T-cell (primary cell): ENCODE measurements at regions not wholly inside any gene's neighbourhood (a gene's known extent, or its start where the extent isn't known, plus 50 kb on each side); places are given as distances from the start of the nearest gene placed in this dataset.

Experiments used
- ATAC-seq, 4 experiments: fragments of 200-7000 bp in 3 of 4; fragments of 150-1000 bp in 1 of 4; cut with Tn5 transposase; replicated peaks in 1 of 4; 1 replicate in 3 of 4; 2 replicates in 1 of 4; pipeline ENCODE4 v1.10.0; 2021; ENCODE audit warnings: moderate library complexity in 3 of 4, mild to moderate bottlenecking in 2 of 4, moderate number of reproducible peaks in 1 of 4
- CTCF ChIA-PET, 2 donors: fragments of 300-600 bp; sonication (Branson Sonifier 250); formaldehyde crosslinking; loops; one replicate each; lab custom pipeline; 2022; ENCODE audit warnings: antibody characterized with exemption in 2 of 2; lab: Charles Lee
- POLR2A ChIA-PET, 2 donors: fragments of 300-600 bp; sonication (Branson Sonifier 250); formaldehyde crosslinking; loops; one replicate each; lab custom pipeline; 2022; ENCODE audit warnings: antibody characterized with exemption in 2 of 2; lab: Charles Lee
- DNase-seq, 35 experiments: peaks; one replicate each; pipeline versions ENCODE4 v3.0.0 to v3.0.0-alpha.2; 2013 to 2023
- H3K27ac ChIP-seq: one replicate; pipeline ENCODE4 v1.5.1; 2013; ENCODE audit warnings: low read length
- H3K27me3 ChIP-seq, 2 experiments: replicated peaks in 1 of 2; 1 replicate in 1 of 2; 2 replicates in 1 of 2; pipeline versions ENCODE4 v1.6.1 to v1.7.0; 2013; ENCODE audit warnings: low read length in 1 of 2, mixed read lengths in 1 of 2; ENCODE audit not compliant: control insufficient read depth in 2 of 2, insufficient read depth in 2 of 2; ENCODE audit errors: extremely low read depth in 1 of 2
- H3K36me3 ChIP-seq, 2 donors: 1 replicate in 1 of 2; 2 replicates in 1 of 2; pipeline versions ENCODE4 v1.6.1 to v1.7.0; 2013; ENCODE audit warnings: low read length in 1 of 2; ENCODE audit not compliant: control insufficient read depth in 2 of 2, insufficient read depth in 1 of 2; ENCODE audit errors: extremely low read depth in 1 of 2
- H3K4me1 ChIP-seq, 2 experiments: 1 replicate in 1 of 2; 2 replicates in 1 of 2; pipeline versions ENCODE4 v1.6.1 to v1.7.0; 2013; ENCODE audit warnings: low read length in 2 of 2, mixed read lengths in 1 of 2; ENCODE audit not compliant: insufficient read depth in 2 of 2, control insufficient read depth in 1 of 2; ENCODE audit errors: extremely low read depth in 1 of 2
- H3K4me3 ChIP-seq, 2 donors: 1 replicate in 1 of 2; 2 replicates in 1 of 2; pipeline versions ENCODE4 v1.5.1 to v1.7.0; 2013; ENCODE audit warnings: mild to moderate bottlenecking in 2 of 2, low read length in 1 of 2, moderate library complexity in 1 of 2; ENCODE audit not compliant: control insufficient read depth in 1 of 2; ENCODE audit errors: extremely low read depth in 1 of 2
- H3K9me3 ChIP-seq: 2 replicates; pipeline ENCODE4 v1.7.0; 2013
- H3K27ac Mint-ChIP-seq, 2 donors: one replicate each; pipeline ENCODE4 v1.8.0; 2020 to 2021; ENCODE audit warnings: mild to moderate bottlenecking in 2 of 2, mixed read lengths in 2 of 2
- H3K27me3 Mint-ChIP-seq, 2 donors: one replicate each; pipeline ENCODE4 v1.8.0; 2021 to 2022; ENCODE audit warnings: mixed read lengths in 2 of 2
- H3K36me3 Mint-ChIP-seq: one replicate; pipeline ENCODE4 v1.8.0; 2021; ENCODE audit warnings: mixed read lengths
- H3K4me1 Mint-ChIP-seq, 3 donors: one replicate each; pipeline ENCODE4 v1.8.0; 2020 to 2022; ENCODE audit warnings: mixed read lengths in 3 of 3, mild to moderate bottlenecking in 1 of 3
- H3K4me3 Mint-ChIP-seq, 3 donors: one replicate each; pipeline ENCODE4 v1.8.0; 2020 to 2022; ENCODE audit warnings: mild to moderate bottlenecking in 3 of 3, mixed read lengths in 3 of 3, moderate library complexity in 3 of 3
- H3K9me3 Mint-ChIP-seq, 3 donors: one replicate each; pipeline ENCODE4 v1.8.0; 2020 to 2022; ENCODE audit warnings: mixed read lengths in 3 of 3
- WGBS: methylation state at CpG from one replicate; pipeline ENCODE4 v1.1.5; 2013; ENCODE audit warnings: missing lambda C conversion rate; ENCODE audit not compliant: insufficient coverage; 5-methylcytosine and 5-hydroxymethylcytosine counted together

DNA sequence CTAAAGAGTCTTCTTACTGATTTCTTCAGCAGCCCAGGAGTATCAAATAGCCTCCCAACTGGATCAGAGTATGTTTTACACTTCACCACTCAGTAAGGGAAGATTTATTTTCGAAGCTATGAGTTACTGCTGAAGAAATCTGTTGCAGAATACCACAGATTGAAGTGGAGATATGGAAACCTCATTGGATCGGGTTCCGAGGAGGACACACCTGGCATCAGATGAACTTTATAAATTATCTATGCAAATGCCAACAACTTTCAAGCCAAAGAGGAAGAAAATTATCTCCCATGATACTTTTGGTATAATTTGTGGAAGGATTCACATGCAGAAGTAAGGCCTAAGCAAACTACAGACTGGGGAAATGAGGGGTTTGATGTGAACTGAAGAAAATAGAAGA lies 515.9 kb upstream of the NDST4 start:
- no CpG with 5 or more reads among the region's 3 CpGs for WGBS
- CTCF ChIA-PET, result no interaction called here
- no peaks in the 10 kb centered on the region for H3K9me3 ChIP-seq
- no peak for ATAC-seq
- H3K27ac Mint-ChIP-seq, result no peak overlapping the region
- no peak overlapping the region for H3K4me3 ChIP-seq
- peaks cover 2 to 8% (median 8%) of the 10 kb centered on the region in 3 donors for H3K9me3 Mint-ChIP-seq
- no peak overlapping the region for H3K27ac ChIP-seq
- POLR2A ChIA-PET, result no interaction called here
- H3K36me3 ChIP-seq, result no peaks in the 10 kb centered on the region
- H3K27me3 Mint-ChIP-seq, result no peaks in the 10 kb centered on the region
- H3K27me3 ChIP-seq, result no peaks in the 10 kb centered on the region
- no peaks in the 10 kb centered on the region for H3K36me3 Mint-ChIP-seq
- H3K4me1 ChIP-seq, result no peaks in the 10 kb centered on the region
- no peaks in the 10 kb centered on the region for H3K4me1 Mint-ChIP-seq
- DNase-seq, result no peak
- H3K4me3 Mint-ChIP-seq, result no peak overlapping the region

DNA sequence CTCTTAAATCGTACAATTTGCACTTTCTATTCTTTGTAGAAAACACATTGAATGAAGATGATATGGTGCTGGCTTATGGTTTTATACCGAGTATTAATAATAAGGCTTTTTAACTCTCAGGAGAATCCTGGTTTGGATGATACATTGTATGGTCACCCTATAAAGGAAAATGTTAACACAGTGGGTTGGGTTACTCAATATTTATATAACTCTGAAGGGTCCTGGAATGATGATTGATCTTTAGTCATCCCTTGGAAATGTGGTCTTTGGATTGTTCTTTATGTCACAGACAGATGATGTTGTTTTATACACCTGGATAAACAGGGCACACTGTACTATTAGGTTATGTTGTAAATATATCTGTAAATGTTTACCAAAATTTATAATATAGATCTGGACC lies 496.2 kb upstream of the NDST4 start:
- CTCF ChIA-PET, result no interaction called here

DNA sequence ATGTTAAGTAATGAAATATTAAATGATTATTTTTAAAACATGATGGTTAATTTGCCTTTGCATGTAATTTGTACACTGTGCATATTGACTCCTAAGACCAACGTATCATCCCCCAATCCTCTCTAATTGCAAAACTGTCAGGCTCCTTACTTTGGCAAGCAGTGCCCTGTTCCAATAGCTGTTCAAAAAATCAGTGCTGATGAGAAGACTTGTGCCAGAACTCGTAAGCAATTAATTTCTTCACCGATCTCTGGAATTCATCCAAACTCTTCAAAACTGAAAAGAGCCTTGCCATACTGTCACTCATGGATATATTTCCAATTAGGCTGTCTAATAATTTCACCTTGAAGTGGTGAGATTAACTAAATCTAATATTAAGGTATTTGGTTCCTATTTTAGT lies 493.9 kb upstream of the NDST4 start:
- Mint-ChIP-seq H3K9me3 (peaks cover under 1 to 12% (median 4%) of the 10 kb centered on the region in 3 donors), H3K27ac (no peak overlapping the region), H3K4me3 (no peak overlapping the region), H3K27me3 (no peaks in the 10 kb centered on the region), H3K4me1 (no peaks in the 10 kb centered on the region), H3K36me3 (no peaks in the 10 kb centered on the region)
- Histone ChIP-seq H3K27ac (no peak overlapping the region), H3K9me3 (no peaks in the 10 kb centered on the region), H3K4me3 (no peak overlapping the region), H3K27me3 (no peaks in the 10 kb centered on the region), H3K4me1 (no peaks in the 10 kb centered on the region), H3K36me3 (no peaks in the 10 kb centered on the region)
- POLR2A ChIA-PET, result no interaction called here
- DNase-seq (no peak), ATAC-seq (no peak)
- CTCF ChIA-PET, result no interaction called here
- WGBS, result no CpG with 5 or more reads among the region's 3 CpGs

More for the DNA sequence above, 496.2 kb upstream of the NDST4 start:
- H3K4me3 ChIP-seq, result no peak overlapping the region
- no CpG with 5 or more reads among the region's 2 CpGs for WGBS
- Mint-ChIP-seq H3K27ac (no peak overlapping the region), H3K9me3 (peaks cover 0 to 6% (median 3%) of the 10 kb centered on the region in 3 donors), H3K4me3 (no peak overlapping the region), H3K36me3 (no peaks in the 10 kb centered on the region), H3K27me3 (no peaks in the 10 kb centered on the region), H3K4me1 (no peaks in the 10 kb centered on the region)
- H3K36me3 ChIP-seq, result no peaks in the 10 kb centered on the region
- no peaks in the 10 kb centered on the region for H3K9me3 ChIP-seq
- no peak overlapping the region for H3K27ac ChIP-seq
- DNase-seq (no peak), ATAC-seq (no peak)
- no peaks in the 10 kb centered on the region for H3K4me1 ChIP-seq
- POLR2A ChIA-PET, result no interaction called here
- H3K27me3 ChIP-seq, result no peaks in the 10 kb centered on the region

DNA sequence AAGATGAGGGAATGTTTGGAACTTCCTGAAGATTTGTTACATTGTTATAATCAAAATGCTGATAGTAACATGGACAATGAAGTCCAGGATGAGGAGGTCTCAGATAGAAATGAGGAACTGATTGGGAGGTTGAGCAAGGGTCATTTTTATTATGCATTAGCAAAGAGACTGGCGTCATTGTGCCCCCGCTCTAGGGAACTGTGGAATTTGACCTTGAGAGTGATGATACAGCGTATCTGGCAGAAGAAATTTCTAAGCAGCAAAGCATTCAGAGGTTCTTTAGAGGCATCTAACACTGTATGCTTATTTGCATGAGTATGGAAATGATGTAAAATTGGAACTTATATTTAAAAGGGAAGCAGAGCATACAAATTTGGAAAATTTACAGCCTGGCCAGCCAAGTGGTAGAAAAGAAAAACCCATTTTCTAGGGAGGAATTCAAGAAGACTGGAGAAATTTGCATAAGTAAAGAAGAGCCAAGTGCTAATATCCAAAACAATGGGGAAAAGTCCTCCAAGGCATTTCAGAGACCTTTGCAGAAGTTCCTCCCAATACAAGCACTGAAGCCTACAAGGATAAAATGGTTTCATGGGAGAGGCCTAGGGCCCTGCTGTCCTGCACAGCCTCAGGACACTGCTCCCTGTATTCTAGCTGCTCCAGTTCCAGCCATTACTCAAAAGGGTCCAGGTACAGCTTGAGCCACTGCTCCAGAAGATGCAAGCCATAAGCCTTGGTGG lies 483.0 kb upstream of the NDST4 start:
- WGBS, result 90% methylated on average over 3 of the region's 3 CpGs
- Histone ChIP-seq H3K9me3 (no peaks in the 10 kb centered on the region), H3K4me3 (no peak overlapping the region), H3K4me1 (no peaks in the 10 kb centered on the region), H3K36me3 (no peaks in the 10 kb centered on the region), H3K27ac (no peak overlapping the region), H3K27me3 (no peaks in the 10 kb centered on the region)
- no peak overlapping the region for H3K27ac Mint-ChIP-seq
- no peaks in the 10 kb centered on the region for H3K27me3 Mint-ChIP-seq
- peaks cover 3 to 8% (median 6%) of the 10 kb centered on the region in 3 donors for H3K9me3 Mint-ChIP-seq
- ChIA-PET POLR2A (no interaction called here), CTCF (no interaction called here)
- H3K4me3 Mint-ChIP-seq, result no peak overlapping the region
- H3K36me3 Mint-ChIP-seq, result no peaks in the 10 kb centered on the region
- ATAC-seq (no peak), DNase-seq (no peak)
- H3K4me1 Mint-ChIP-seq, result no peaks in the 10 kb centered on the region

DNA sequence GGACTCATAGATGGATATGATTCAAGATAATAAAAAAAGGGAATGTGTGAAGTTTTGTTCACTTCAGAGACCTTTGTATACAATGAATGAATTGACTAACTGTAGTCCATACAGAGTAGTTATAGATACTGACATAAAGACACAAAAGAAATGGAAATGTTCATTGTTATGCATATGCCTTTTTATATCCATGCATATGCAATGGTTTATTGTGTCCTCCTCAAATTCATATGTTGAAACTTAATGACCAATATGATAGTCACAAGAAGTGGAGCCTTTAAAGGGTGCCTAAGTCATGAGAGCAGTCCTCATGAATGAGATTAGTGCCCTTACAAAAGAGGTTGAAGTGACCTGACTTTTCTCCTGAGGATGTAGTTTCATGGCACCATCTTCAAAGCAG lies 467.5 kb upstream of the NDST4 start:
- H3K4me3 Mint-ChIP-seq, result no peak overlapping the region
- Histone ChIP-seq H3K4me1 (no peaks in the 10 kb centered on the region), H3K36me3 (no peaks in the 10 kb centered on the region), H3K9me3 (no peaks in the 10 kb centered on the region), H3K27ac (no peak overlapping the region), H3K4me3 (no peak overlapping the region), H3K27me3 (no peaks in the 10 kb centered on the region)
- CTCF ChIA-PET, result no interaction called here
- no peak for ATAC-seq
- no peaks in the 10 kb centered on the region for H3K27me3 Mint-ChIP-seq
- DNase-seq, result no peak
- H3K27ac Mint-ChIP-seq, result no peak overlapping the region
- POLR2A ChIA-PET, result no interaction called here
- H3K9me3 Mint-ChIP-seq, result peaks cover 0 to 6% (median 3%) of the 10 kb centered on the region in 3 donors
- no peaks in the 10 kb centered on the region for H3K4me1 Mint-ChIP-seq
- no peaks in the 10 kb centered on the region for H3K36me3 Mint-ChIP-seq

DNA sequence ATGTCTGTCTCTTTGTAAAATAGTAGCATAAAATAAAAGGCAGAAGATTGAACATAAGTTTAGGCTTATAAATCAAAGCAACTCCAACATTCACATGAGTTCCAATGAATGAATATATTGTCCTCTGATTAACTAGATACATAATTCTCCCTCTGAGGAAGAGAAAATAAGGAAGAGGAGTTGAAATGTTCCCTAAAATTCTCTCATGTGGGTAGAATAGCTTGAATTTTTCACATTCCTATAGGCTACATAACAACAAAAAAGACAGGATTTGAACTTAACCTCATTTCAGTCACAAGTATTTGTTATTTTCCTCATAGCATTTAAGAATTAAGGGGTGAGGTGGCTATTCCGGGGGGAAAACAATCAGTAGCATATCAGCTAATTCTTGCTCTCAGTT lies 462.4 kb upstream of the NDST4 start:
- no peak for ATAC-seq
- H3K4me1 ChIP-seq, result no peaks in the 10 kb centered on the region
- Mint-ChIP-seq H3K36me3 (no peaks in the 10 kb centered on the region), H3K4me3 (no peak overlapping the region), H3K27ac (no peak overlapping the region), H3K4me1 (no peaks in the 10 kb centered on the region), H3K9me3 (peaks cover 4 to 21% (median 21%) of the 10 kb centered on the region in 3 donors), H3K27me3 (no peaks in the 10 kb centered on the region)
- no peaks in the 10 kb centered on the region for H3K36me3 ChIP-seq
- ChIA-PET CTCF (no interaction called here), POLR2A (no interaction called here)
- H3K27me3 ChIP-seq, result no peaks in the 10 kb centered on the region
- WGBS, result no CpG with 5 or more reads among the region's 1 CpG
- no peaks in the 10 kb centered on the region for H3K9me3 ChIP-seq
- no peak for DNase-seq
- no peak overlapping the region for H3K4me3 ChIP-seq
- H3K27ac ChIP-seq, result no peak overlapping the region

DNA sequence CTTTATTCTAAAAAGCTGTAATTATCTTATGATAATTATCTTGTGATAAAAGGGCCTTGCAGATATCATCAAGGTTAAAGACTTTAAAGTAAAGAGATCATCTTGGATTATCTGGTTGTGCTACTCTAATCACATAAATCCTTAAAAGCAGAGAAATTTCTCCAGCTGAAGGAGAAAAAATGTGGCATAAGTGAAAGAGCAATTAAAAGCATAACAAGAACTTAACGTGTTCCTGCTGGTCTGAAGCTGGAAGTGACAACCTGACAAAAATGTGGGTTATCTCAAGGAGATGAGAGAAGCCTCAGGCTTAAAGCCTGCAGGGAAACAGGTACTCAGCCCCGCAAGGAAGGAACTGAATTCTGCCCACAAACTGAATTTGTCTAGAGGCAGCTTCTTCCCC lies 449.1 kb upstream of the NDST4 start:
- no peaks in the 10 kb centered on the region for H3K27me3 Mint-ChIP-seq
- no peaks in the 10 kb centered on the region for H3K4me1 Mint-ChIP-seq
- H3K4me3 Mint-ChIP-seq, result no peak overlapping the region
- H3K9me3 Mint-ChIP-seq, result peaks cover 0 to 3% (median 2%) of the 10 kb centered on the region in 3 donors
- Histone ChIP-seq H3K36me3 (no peaks in the 10 kb centered on the region), H3K27ac (no peak overlapping the region), H3K4me3 (no peak overlapping the region), H3K9me3 (no peaks in the 10 kb centered on the region), H3K27me3 (no peaks in the 10 kb centered on the region), H3K4me1 (no peaks in the 10 kb centered on the region)
- no peak for DNase-seq
- POLR2A ChIA-PET, result no interaction called here
- H3K36me3 Mint-ChIP-seq, result no peaks in the 10 kb centered on the region
- ATAC-seq, result no peak
- H3K27ac Mint-ChIP-seq, result no peak overlapping the region
- CTCF ChIA-PET, result no interaction called here
- 17% methylated on average over 1 of the region's 2 CpGs for WGBS
